ENCODE measurements at regions not wholly inside any gene's neighbourhood (a gene's known extent, or its start where the extent isn't known, plus 50 kb on each side); places are given as distances from the start of the nearest gene placed in this dataset.
A peak's percentile ranks its signal among the peaks of the same experiment; 100 is the strongest.

GRCh38 chr12:4118601-4119156 lies 154.9 kb upstream of the CCND2 start:
- H3K4me1 ChIP-seq (ENCODE audit: control insufficient read depth in 1 of 2, low read depth in 2 of 2) = peaks cover 13% of the 10 kb centered on the region in 2 donors
- no peak for ATAC-seq (ENCODE audit: insufficient number of reproducible peaks, low FRiP score, low read depth)
- DNase-seq (ENCODE audit: low spot score) = no peak
- H3K9me3 ChIP-seq = no peaks in the 10 kb centered on the region
- H3K27me3 ChIP-seq (replicated peaks; ENCODE audit: insufficient read depth) = no peaks in the 10 kb centered on the region
- H3K36me3 ChIP-seq = no peaks in the 10 kb centered on the region
- H3K4me3 ChIP-seq = no peak overlapping the region
- H3K27ac ChIP-seq = no peak overlapping the region
- no peak for TF ChIP-seq CTCF (IDR thresholded peaks at IDR 0.05)

- H3K27me3 ChIP-seq (replicated peaks; ENCODE audit: insufficient read depth) = no peaks in the 10 kb centered on the region
- TF ChIP-seq CTCF (IDR thresholded peaks at IDR 0.05) = no peak
- no peaks in the 10 kb centered on the region for H3K36me3 ChIP-seq
- DNase-seq (ENCODE audit: low spot score) (no peak), ATAC-seq (ENCODE audit: insufficient number of reproducible peaks, low FRiP score, low read depth) (peak; percentile 38)
- no peak overlapping the region for H3K27ac ChIP-seq
- H3K9me3 ChIP-seq = no peaks in the 10 kb centered on the region
- H3K4me1 ChIP-seq (ENCODE audit: control insufficient read depth in 1 of 2, low read depth in 2 of 2) = peaks cover 13% of the 10 kb centered on the region in 2 donors
- no peak overlapping the region for H3K4me3 ChIP-seq
Measured at GRCh38 chr12:4118017-4118510, 155.5 kb upstream of the CCND2 start.

GRCh38 chr12:4117386-4118016 lies 156.1 kb upstream of the CCND2 start:
- Histone ChIP-seq H3K4me1 (ENCODE audit: control insufficient read depth in 1 of 2, low read depth in 2 of 2) (peaks cover 13% of the 10 kb centered on the region in 2 donors), H3K27ac (no peak overlapping the region), H3K4me3 (no peak overlapping the region), H3K27me3 (replicated peaks; ENCODE audit: insufficient read depth) (no peaks in the 10 kb centered on the region), H3K9me3 (no peaks in the 10 kb centered on the region), H3K36me3 (no peaks in the 10 kb centered on the region)
- DNase-seq (ENCODE audit: low spot score) (no peak), ATAC-seq (ENCODE audit: insufficient number of reproducible peaks, low FRiP score, low read depth) (no peak)
- TF ChIP-seq CTCF (IDR thresholded peaks at IDR 0.05) = no peak

GRCh38 chr12:4116251-4117111 lies 157.1 kb upstream of the CCND2 start:
- no peaks in the 10 kb centered on the region for H3K9me3 ChIP-seq
- no peak for DNase-seq (ENCODE audit: low spot score)
- no peaks in the 10 kb centered on the region for H3K36me3 ChIP-seq
- no peak overlapping the region for H3K27ac ChIP-seq
- TF ChIP-seq CTCF (IDR thresholded peaks at IDR 0.05) = no peak
- peaks cover 13% of the 10 kb centered on the region in 2 donors for H3K4me1 ChIP-seq (ENCODE audit: control insufficient read depth in 1 of 2, low read depth in 2 of 2)
- no peak overlapping the region for H3K4me3 ChIP-seq
- H3K27me3 ChIP-seq (replicated peaks; ENCODE audit: insufficient read depth) = no peaks in the 10 kb centered on the region
- ATAC-seq (ENCODE audit: insufficient number of reproducible peaks, low FRiP score, low read depth) = no peak

- no peak overlapping the region for H3K4me3 ChIP-seq
- H3K27ac ChIP-seq = no peak overlapping the region
- DNase-seq (ENCODE audit: low spot score) (no peak), ATAC-seq (ENCODE audit: insufficient number of reproducible peaks, low FRiP score, low read depth) (no peak)
- H3K27me3 ChIP-seq (replicated peaks; ENCODE audit: insufficient read depth) = no peaks in the 10 kb centered on the region
- H3K4me1 ChIP-seq (ENCODE audit: control insufficient read depth in 1 of 2, low read depth in 2 of 2) = peaks cover 13% of the 10 kb centered on the region in 2 donors
- no peaks in the 10 kb centered on the region for H3K36me3 ChIP-seq
- no peak for TF ChIP-seq CTCF (IDR thresholded peaks at IDR 0.05)
- no peaks in the 10 kb centered on the region for H3K9me3 ChIP-seq
Measured at GRCh38 chr12:4115570-4115969, 158.0 kb upstream of the CCND2 start.
